Activated CD4-positive, alpha-beta T cell treated with anti-CD3 and anti-CD28 coated beads, Interleukin-2, amount 50 U/mL, for 4 hours (primary cell): ENCODE measurements at regions not wholly inside any gene's neighbourhood (a gene's known extent, or its start where the extent isn't known, plus 50 kb on each side); places are given as distances from the start of the nearest gene placed in this dataset.

Experiments
- DNase-seq, 2 experiments: peaks; one replicate each; pipeline ENCODE4 v3.0.0-alpha.2; 2020

- no peak for DNase-seq
Observed at GRCh38 chr11:128215238-128215882, 372.0 kb downstream of the ETS1 start.

- DNase-seq: no peak
Observed at GRCh38 chr11:128214263-128214662, 373.1 kb downstream of the ETS1 start.

- no peak for DNase-seq
Observed at GRCh38 chr11:128213461-128213860, 373.9 kb downstream of the ETS1 start.

- DNase-seq: no peak
Observed at GRCh38 chr11:128212324-128212723, 375.0 kb downstream of the ETS1 start.

- no peak for DNase-seq
Observed at GRCh38 chr11:128210148-128210940, 377.0 kb downstream of the ETS1 start.

- no peak for DNase-seq
Observed at GRCh38 chr11:128209138-128209435, 378.3 kb downstream of the ETS1 start.

GRCh38 chr11:128208329-128209137 lies 378.8 kb downstream of the ETS1 start:
- DNase-seq: no peak

GRCh38 chr11:128207861-128208321 lies 379.5 kb downstream of the ETS1 start:
- no peak for DNase-seq

- no peak for DNase-seq
Observed at GRCh38 chr11:128206461-128206860, 380.9 kb downstream of the ETS1 start.

- DNase-seq: no peak
Observed at GRCh38 chr11:128205796-128206195, 381.6 kb downstream of the ETS1 start.

GRCh38 chr11:128204898-128205297 lies 382.5 kb downstream of the ETS1 start:
- DNase-seq: no peak

- no peak for DNase-seq
Observed at GRCh38 chr11:128201801-128202200, 385.6 kb downstream of the ETS1 start.

- no peak for DNase-seq
Observed at GRCh38 chr11:128201009-128201408, 386.3 kb downstream of the ETS1 start.

- DNase-seq: no peak
Observed at GRCh38 chr11:128200467-128200866, 386.9 kb downstream of the ETS1 start.

GRCh38 chr11:128198216-128198772 lies 389.1 kb downstream of the ETS1 start:
- no peak for DNase-seq

- no peak for DNase-seq
Observed at GRCh38 chr11:128196235-128196634, 391.1 kb downstream of the ETS1 start.

GRCh38 chr11:128195756-128196155 lies 391.6 kb downstream of the ETS1 start:
- DNase-seq: no peak

GRCh38 chr11:128195057-128195751 lies 392.2 kb downstream of the ETS1 start:
- peak in 1 of 2 experiments; percentile 20 for DNase-seq

GRCh38 chr11:128194216-128194615 lies 393.1 kb downstream of the ETS1 start:
- no peak for DNase-seq

GRCh38 chr11:128193615-128194014 lies 393.7 kb downstream of the ETS1 start:
- no peak for DNase-seq

- no peak for DNase-seq
Observed at GRCh38 chr11:128190312-128190711, 397.0 kb downstream of the ETS1 start.

GRCh38 chr11:128189823-128190222 lies 397.5 kb downstream of the ETS1 start:
- no peak for DNase-seq
